CD4-positive, alpha-beta T cell (primary cell): ENCODE measurements at regions not wholly inside any gene's neighbourhood (a gene's known extent, or its start where the extent isn't known, plus 50 kb on each side); places are given as distances from the start of the nearest gene placed in this dataset.

Experiments used
- ATAC-seq: fragments of 200-7000 bp; cut with Tn5 transposase; one replicate; pipeline ENCODE4 v1.10.0; 2022; ENCODE audit warnings: mild to moderate bottlenecking; ENCODE audit not compliant: poor library complexity
- CTCF ChIA-PET: fragments of 350-600 bp; sonication (Branson Sonifier 250); formaldehyde crosslinking; loops from one replicate; lab custom pipeline; 2021; ENCODE audit warnings: antibody characterized with exemption, inconsistent platforms; lab: Charles Lee
- POLR2A ChIA-PET: fragments of 350-600 bp; sonication (Branson Sonifier 250); formaldehyde crosslinking; loops from one replicate; lab custom pipeline; 2021; ENCODE audit warnings: antibody characterized with exemption, inconsistent platforms; lab: Charles Lee
- DNase-seq, 14 experiments: peaks; one replicate each; pipeline ENCODE4 v3.0.0-alpha.2; 2013 to 2020; ENCODE audit warnings: mixed read lengths in 2 of 14
- H3K27ac ChIP-seq, 2 donors: one replicate each; pipeline versions ENCODE4 v1.5.1 to v1.7.0; 2013; ENCODE audit warnings: low read length in 2 of 2, low read depth in 1 of 2, mild to moderate bottlenecking in 1 of 2
- H3K27me3 ChIP-seq, 2 experiments: 1 replicate in 1 of 2; 2 replicates in 1 of 2; pipeline versions ENCODE4 v1.6.1 to v1.7.0; 2013; ENCODE audit warnings: low read length in 2 of 2, control low read depth in 1 of 2, mild to moderate bottlenecking in 1 of 2, moderate library complexity in 1 of 2; ENCODE audit not compliant: insufficient read depth in 2 of 2, control insufficient read depth in 1 of 2
- H3K36me3 ChIP-seq: one replicate; pipeline ENCODE4 v1.6.1; 2013; ENCODE audit warnings: low read length, control low read depth; ENCODE audit not compliant: insufficient read depth
- H3K4me1 ChIP-seq: one replicate; pipeline ENCODE4 v1.6.1; 2013; ENCODE audit warnings: low read length, control low read depth; ENCODE audit not compliant: insufficient read depth
- H3K4me3 ChIP-seq: one replicate; pipeline ENCODE4 v1.5.1; 2013; ENCODE audit warnings: mild to moderate bottlenecking, low read length, moderate library complexity
- H3K9me3 ChIP-seq, 2 experiments: 1 replicate in 1 of 2; 2 replicates in 1 of 2; pipeline versions ENCODE4 v1.6.1 to v1.7.0; 2013; ENCODE audit warnings: low read length in 2 of 2, mild to moderate bottlenecking in 2 of 2, control low read depth in 1 of 2, moderate library complexity in 1 of 2; ENCODE audit not compliant: control insufficient read depth in 1 of 2, insufficient read depth in 1 of 2
- H3K27ac Mint-ChIP-seq: one replicate; pipeline ENCODE4 v1.8.0; 2020; ENCODE audit warnings: mixed read lengths
- H3K27me3 Mint-ChIP-seq: one replicate; pipeline ENCODE4 v1.8.0; 2021; ENCODE audit warnings: mixed read lengths
- H3K36me3 Mint-ChIP-seq: one replicate; pipeline ENCODE4 v1.8.0; 2021; ENCODE audit warnings: low read depth, mixed read lengths
- H3K4me1 Mint-ChIP-seq: one replicate; pipeline ENCODE4 v1.8.0; 2021; ENCODE audit warnings: low read depth, mixed read lengths
- H3K4me3 Mint-ChIP-seq: one replicate; pipeline ENCODE4 v1.8.0; 2020; ENCODE audit warnings: mild to moderate bottlenecking, mixed read lengths
- H3K9me3 Mint-ChIP-seq: one replicate; pipeline ENCODE4 v1.8.0; 2020; ENCODE audit warnings: mixed read lengths
- intact Hi-C, 2 experiments: fragments of 100-400 bp; cut with DNase I in 1 of 2; cut with micrococcal nuclease in 1 of 2; formaldehyde crosslinking; loops; one replicate each; pipeline versions ENCODE4 v1.15.1 to v1.9.0; 2023 to 2025; cut with DNase I, micrococcal nuclease
- TF ChIP-seq, protein P1 (sequence below): fragments of 200-600 bp; IDR thresholded peaks from one replicate; pipeline ENCODE4 v1.8.0; 2022; ENCODE audit warnings: antibody characterized with exemption, mild to moderate bottlenecking

DNA sequence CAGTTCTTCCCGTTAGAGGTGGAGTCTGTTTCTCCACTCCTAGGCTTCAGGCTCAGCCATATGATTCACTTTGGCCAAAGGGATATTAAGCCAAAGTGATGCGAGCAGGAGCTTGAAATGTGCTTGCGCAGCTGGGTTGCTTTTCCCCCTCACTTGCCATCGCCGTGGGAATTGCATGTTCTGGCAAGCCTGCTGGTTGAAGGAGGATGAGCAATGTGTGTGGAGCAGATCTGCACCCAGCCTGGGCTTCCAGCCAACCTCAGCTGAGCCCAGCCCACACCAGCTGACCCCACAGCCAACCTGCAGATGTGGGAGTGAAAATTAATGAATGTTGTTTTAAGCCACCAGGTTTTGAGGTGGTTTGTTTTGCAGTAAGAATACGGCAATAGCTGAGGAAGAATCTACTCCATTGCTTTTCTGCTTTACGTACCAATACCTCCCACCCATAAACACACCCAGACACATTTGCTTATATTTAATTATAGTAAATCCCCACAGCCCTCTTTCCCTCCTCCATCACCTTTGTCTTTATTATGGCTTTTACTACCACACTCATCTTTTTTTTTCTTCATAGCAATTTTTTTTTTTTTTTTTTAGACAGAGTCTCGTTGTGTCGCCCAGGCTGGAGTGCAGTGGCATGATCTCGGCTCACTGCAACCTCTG lies 132.8 kb upstream of the FUNDC1 start:
- no peak overlapping the region for H3K4me3 ChIP-seq
- Mint-ChIP-seq H3K4me1 (no peaks in the 10 kb centered on the region), H3K27ac (no peak overlapping the region), H3K4me3 (no peak overlapping the region), H3K36me3 (no peaks in the 10 kb centered on the region), H3K9me3 (no peaks in the 10 kb centered on the region), H3K27me3 (no peaks in the 10 kb centered on the region)
- ChIA-PET POLR2A (no interaction called here), CTCF (no interaction called here)
- no peaks in the 10 kb centered on the region for H3K9me3 ChIP-seq
- no peaks in the 10 kb centered on the region for H3K4me1 ChIP-seq
- no peaks in the 10 kb centered on the region for H3K36me3 ChIP-seq
- no peak for ATAC-seq
- H3K27me3 ChIP-seq: no peaks in the 10 kb centered on the region
- TF ChIP-seq, protein P1, sequence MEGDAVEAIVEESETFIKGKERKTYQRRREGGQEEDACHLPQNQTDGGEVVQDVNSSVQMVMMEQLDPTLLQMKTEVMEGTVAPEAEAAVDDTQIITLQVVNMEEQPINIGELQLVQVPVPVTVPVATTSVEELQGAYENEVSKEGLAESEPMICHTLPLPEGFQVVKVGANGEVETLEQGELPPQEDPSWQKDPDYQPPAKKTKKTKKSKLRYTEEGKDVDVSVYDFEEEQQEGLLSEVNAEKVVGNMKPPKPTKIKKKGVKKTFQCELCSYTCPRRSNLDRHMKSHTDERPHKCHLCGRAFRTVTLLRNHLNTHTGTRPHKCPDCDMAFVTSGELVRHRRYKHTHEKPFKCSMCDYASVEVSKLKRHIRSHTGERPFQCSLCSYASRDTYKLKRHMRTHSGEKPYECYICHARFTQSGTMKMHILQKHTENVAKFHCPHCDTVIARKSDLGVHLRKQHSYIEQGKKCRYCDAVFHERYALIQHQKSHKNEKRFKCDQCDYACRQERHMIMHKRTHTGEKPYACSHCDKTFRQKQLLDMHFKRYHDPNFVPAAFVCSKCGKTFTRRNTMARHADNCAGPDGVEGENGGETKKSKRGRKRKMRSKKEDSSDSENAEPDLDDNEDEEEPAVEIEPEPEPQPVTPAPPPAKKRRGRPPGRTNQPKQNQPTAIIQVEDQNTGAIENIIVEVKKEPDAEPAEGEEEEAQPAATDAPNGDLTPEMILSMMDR: no peak
- H3K27ac ChIP-seq: no peak overlapping the region
- no peak for DNase-seq
- intact Hi-C loops: no loop called here

DNA sequence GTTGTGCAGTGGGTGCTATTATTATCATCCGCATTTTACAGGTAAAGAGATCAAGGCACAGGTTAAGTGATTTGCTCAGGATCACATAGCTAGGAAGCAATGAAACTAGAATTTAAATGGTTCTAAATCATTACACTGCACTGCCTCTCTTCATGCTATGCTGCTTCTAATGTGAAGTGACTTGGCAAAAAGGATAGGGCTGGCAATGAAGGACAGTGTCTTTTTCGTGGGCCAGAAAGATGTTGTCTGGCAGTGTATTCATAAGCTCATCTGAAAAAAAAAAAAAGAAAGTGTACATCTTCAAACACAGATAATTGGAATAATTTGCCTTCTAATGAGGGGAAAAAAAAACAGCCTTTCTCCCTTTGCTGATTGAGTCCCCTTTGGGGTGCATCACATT lies 132.2 kb upstream of the FUNDC1 start:
- DNase-seq: no peak
- intact Hi-C loops: no loop called here
- Histone ChIP-seq H3K9me3 (no peaks in the 10 kb centered on the region), H3K36me3 (no peaks in the 10 kb centered on the region), H3K27me3 (no peaks in the 10 kb centered on the region), H3K4me3 (no peak overlapping the region), H3K4me1 (no peaks in the 10 kb centered on the region), H3K27ac (no peak overlapping the region)
- CTCF ChIA-PET: no interaction called here
- TF ChIP-seq, protein P1: no peak
- ATAC-seq: no peak
- POLR2A ChIA-PET: no interaction called here
- Mint-ChIP-seq H3K36me3 (no peaks in the 10 kb centered on the region), H3K27ac (no peak overlapping the region), H3K27me3 (no peaks in the 10 kb centered on the region), H3K4me1 (no peaks in the 10 kb centered on the region), H3K9me3 (no peaks in the 10 kb centered on the region), H3K4me3 (no peak overlapping the region)

DNA sequence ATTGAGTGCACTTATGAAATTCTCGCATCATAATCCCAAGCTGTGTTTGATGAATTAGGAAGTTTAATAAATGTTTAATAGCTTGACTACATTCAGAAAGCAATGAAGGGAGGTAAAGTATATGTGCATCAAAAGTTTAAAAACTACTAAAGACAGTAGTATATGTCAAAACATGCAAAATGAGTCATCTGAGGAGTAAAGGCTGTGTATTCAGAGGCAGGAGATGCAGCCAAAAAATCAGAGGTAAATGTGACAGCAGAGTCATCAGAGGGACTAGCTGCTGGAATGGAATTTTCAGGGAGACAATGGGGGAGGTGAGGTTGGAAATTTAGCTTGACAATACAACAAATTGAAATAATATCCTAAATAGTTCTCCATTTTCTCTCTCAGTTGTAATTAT lies 127.0 kb upstream of the FUNDC1 start:
- H3K27ac ChIP-seq: no peak overlapping the region
- Mint-ChIP-seq H3K4me1 (no peaks in the 10 kb centered on the region), H3K4me3 (no peak overlapping the region), H3K9me3 (no peaks in the 10 kb centered on the region), H3K36me3 (no peaks in the 10 kb centered on the region), H3K27ac (no peak overlapping the region), H3K27me3 (no peaks in the 10 kb centered on the region)
- H3K4me1 ChIP-seq: no peaks in the 10 kb centered on the region
- ATAC-seq (no peak), DNase-seq (no peak)
- H3K36me3 ChIP-seq: no peaks in the 10 kb centered on the region
- intact Hi-C loops: no loop called here
- ChIA-PET CTCF (no interaction called here), POLR2A (no interaction called here)
- no peaks in the 10 kb centered on the region for H3K9me3 ChIP-seq
- no peaks in the 10 kb centered on the region for H3K27me3 ChIP-seq
- TF ChIP-seq, protein P1: no peak
- no peak overlapping the region for H3K4me3 ChIP-seq
